ENCODE measurements at regions not wholly inside any gene's neighbourhood (a gene's known extent, or its start where the extent isn't known, plus 50 kb on each side); places are given as distances from the start of the nearest gene placed in this dataset.

GRCh38 chr4:107351196-107351595 lies 315.1 kb upstream of the DKK2 start (continued):
- TF ChIP-seq ZBTB11 (CRISPR knock-in tag; IDR thresholded peaks at IDR 0.05): no peak
- TF ChIP-seq SMARCA5 (IDR thresholded peaks at IDR 0.05): no peak
- no peak for TF ChIP-seq ZNF217 (IDR thresholded peaks at IDR 0.05)
- no peak for TF ChIP-seq FOXM1 (IDR thresholded peaks at IDR 0.05; ENCODE audit: low read depth, low read length)
- TF ChIP-seq LARP7 (IDR thresholded peaks at IDR 0.05): no peak
- TF ChIP-seq EGR1 (IDR thresholded peaks at IDR 0.05; ENCODE audit: borderline replicate concordance in 1 of 2, low read depth in 2 of 2, low read length in 2 of 2): no peak
- no peak for TF ChIP-seq TCF7 (IDR thresholded peaks at IDR 0.05; ENCODE audit: borderline replicate concordance)
- TF ChIP-seq IRF3 (IDR thresholded peaks at IDR 0.05): no peak
- TF ChIP-seq BHLHE40 (IDR thresholded peaks at IDR 0.05; ENCODE audit: borderline replicate concordance in 1 of 2, low read depth in 2 of 2, low read length in 1 of 2): no peak
- TF ChIP-seq NFYB (IDR thresholded peaks at IDR 0.05; ENCODE audit: insufficient read depth, low read depth, low read length): no peak
- TF ChIP-seq ZBED1 (IDR thresholded peaks at IDR 0.05; ENCODE audit: borderline replicate concordance): no peak
- TF ChIP-seq CREB1 (IDR thresholded peaks at IDR 0.05; ENCODE audit: low read depth): no peak
